GM12864 (cell line): ENCODE measurements at regions not wholly inside any gene's neighbourhood (a gene's known extent, or its start where the extent isn't known, plus 50 kb on each side); places are given as distances from the start of the nearest gene placed in this dataset.

Experiments
- DNase-seq: peaks from one replicate; pipeline ENCODE4 v3.0.0-alpha.2; 2011; ENCODE audit warnings: low read depth
- H3K4me3 ChIP-seq: 2 replicates; pipeline ENCODE4 v1.5.1; 2011; ENCODE audit warnings: mild to moderate bottlenecking, low read depth, low read length, control low read depth
- CTCF ChIP-seq: IDR thresholded peaks from 2 replicates; pipeline ENCODE4 v1.5.1; 2011; ENCODE audit warnings: low read depth, mild to moderate bottlenecking, moderate library complexity, low read length, control low read depth, inconsistent platforms; ENCODE audit errors: missing control alignments

- TF ChIP-seq CTCF, result no peak
- no peak for DNase-seq
These were observed 61.3 kb upstream of the EXOC2 start for GRCh38 chr6:754202-754601.

GRCh38 chr6:753486-753885, 60.5 kb upstream of the EXOC2 start:
- no peak for TF ChIP-seq CTCF
- DNase-seq, result no peak
- no peak overlapping the region for H3K4me3 ChIP-seq

More at GRCh38 chr6:754202-754601, 61.3 kb upstream of the EXOC2 start:
- no peak overlapping the region for H3K4me3 ChIP-seq

- TF ChIP-seq CTCF, result no peak
- no peak overlapping the region for H3K4me3 ChIP-seq
- DNase-seq, result no peak
These were observed 59.5 kb upstream of the EXOC2 start for GRCh38 chr6:752438-752837.

GRCh38 chr6:751765-752164, 58.8 kb upstream of the EXOC2 start:
- no peak for DNase-seq
- TF ChIP-seq CTCF, result no peak
- no peak overlapping the region for H3K4me3 ChIP-seq

- H3K4me3 ChIP-seq, result no peak overlapping the region
- no peak for TF ChIP-seq CTCF
- no peak for DNase-seq
These were observed 55.0 kb upstream of the EXOC2 start for GRCh38 chr6:747921-748320.

GRCh38 chr6:747028-747427, 54.1 kb upstream of the EXOC2 start:
- H3K4me3 ChIP-seq, result no peak overlapping the region
- no peak for TF ChIP-seq CTCF
- no peak for DNase-seq

- TF ChIP-seq CTCF, result no peak
- no peak for DNase-seq
- no peak overlapping the region for H3K4me3 ChIP-seq
These were observed 51.9 kb upstream of the EXOC2 start for GRCh38 chr6:744666-745353.
